CD4-positive, alpha-beta T cell treated with Interleukin-6 for 4 hours (primary cell): ENCODE measurements at regions not wholly inside any gene's neighbourhood (a gene's known extent, or its start where the extent isn't known, plus 50 kb on each side); places are given as distances from the start of the nearest gene placed in this dataset.

Experiments
- DNase-seq: peaks from one replicate; pipeline ENCODE4 v3.0.0-alpha.2; 2020; ENCODE audit warnings: mixed read lengths

DNA sequence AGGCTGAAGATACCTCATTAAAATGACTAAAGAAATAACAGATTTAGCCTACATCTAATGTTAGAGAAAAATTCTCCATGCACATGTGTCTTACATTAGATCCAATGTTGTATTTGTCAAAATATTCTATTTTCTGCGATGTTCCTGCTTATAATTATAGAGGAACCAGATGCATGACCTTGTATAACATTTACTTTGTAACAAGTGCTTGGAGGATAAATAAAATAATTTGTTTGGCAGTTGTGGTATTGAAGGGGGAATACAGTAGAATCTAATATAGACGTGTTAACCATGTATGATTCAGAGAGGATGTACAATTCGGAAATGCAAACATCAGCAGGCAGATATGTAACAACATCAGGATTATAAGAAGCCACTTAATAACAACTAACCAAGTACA is 922.2 kb downstream of the TUSC7 start:
- no peak for DNase-seq

DNA sequence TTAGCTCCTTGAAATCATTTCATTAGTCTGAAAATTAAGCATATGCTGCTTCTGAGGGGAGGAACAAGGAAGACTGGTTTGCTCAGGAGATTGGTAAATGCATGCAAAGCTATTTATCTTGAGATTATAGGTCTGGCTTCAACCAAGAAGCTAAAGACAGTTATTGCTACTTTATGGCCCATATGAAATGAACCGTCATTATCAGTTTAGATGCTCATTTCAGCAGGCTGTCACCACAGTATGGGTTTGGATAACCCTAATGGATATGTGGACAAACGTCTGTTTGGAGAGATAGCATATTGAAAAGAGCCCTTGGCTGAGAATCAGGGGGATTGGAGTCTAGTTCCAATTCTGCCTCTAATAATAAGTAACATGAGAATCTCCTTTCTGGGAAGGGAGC is 922.6 kb downstream of the TUSC7 start:
- no peak for DNase-seq

DNA sequence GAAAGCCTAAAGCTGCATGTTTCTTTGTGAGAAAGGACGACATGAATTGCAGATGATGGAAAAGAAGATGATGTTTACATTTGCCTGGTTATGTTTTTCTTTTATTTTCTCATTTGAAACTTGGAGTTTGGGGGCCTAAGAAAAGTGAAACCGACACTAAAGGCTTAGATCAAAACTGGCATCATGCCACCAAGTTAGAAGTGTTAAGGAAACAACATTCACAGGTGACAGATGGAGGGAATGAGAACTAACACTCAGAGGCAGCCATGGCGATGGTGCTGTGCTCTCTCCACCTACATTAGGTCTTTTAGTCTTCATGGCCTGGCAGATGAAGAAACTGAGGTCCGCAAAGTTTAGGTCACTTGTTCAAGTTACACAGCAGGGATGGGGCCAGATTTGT is 923.6 kb downstream of the TUSC7 start:
- DNase-seq = no peak

DNA sequence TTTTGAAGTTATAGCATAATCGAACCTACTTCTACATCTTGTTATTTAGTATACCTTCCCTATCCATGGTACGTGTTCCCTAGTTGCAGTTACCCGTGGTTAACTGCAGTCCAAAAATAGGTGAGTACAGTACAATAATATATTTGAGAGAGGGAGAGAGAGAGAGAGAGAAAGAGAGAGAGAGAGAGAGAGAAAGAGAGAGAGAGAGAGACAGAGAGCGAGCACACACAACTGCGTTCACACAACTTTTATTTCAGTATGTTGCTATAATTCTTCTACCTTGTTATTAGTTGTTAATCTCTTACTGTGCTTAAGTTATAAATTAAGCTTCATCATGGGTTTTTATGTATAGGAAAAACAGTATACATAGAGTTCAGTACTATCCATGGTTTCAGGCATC is 928.1 kb downstream of the TUSC7 start:
- DNase-seq = no peak

DNA sequence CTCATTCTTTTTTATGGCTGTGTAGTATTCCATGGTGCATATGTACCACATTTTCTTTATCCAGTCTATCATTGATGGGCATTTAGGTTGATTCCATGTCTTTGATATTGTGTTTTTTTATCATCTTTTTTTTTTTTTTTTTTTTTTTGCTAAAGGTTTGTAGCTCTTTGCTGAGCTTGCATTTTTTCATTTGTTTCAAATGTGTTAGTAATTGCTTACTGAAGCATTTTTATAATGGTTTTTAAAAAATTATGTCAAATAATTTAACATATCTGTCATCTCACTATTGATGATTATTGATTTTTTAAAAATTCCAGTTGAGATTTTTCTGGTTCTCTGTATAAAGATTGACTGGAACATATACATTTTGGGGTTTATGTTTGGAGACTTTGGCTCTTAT is 934.6 kb downstream of the TUSC7 start:
- no peak for DNase-seq

DNA sequence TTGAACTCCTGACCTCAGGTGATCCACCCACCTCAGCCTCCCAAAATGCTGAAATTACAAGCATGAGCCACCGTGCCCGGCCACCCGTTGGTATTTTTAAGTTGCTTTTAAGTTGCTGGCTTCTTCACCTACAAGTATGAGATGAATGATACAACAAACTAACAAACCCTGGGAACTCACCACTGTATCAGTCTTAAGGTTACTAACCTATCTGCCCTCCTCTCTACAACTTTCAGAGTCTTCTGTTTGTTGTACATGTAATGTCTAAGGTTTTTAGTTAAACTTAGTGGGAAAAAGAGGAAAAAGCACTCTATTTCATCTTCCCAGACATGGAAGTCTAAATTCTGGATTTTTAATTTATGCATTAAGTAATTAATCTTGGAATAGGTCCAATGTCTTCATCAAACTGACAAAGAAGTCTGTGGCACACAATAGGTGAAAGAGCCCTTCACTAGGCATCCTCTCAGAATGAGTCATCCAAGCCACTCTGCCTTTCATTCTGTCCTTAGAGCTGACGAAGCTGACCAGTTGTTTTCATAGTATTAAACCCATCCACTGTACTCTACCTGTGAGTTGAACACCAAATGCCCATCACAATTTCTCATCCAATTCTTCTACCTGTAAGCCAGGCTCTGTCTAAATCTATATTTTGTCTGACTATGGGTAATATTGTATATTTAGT is 936.1 kb downstream of the TUSC7 start:
- DNase-seq = no peak

DNA sequence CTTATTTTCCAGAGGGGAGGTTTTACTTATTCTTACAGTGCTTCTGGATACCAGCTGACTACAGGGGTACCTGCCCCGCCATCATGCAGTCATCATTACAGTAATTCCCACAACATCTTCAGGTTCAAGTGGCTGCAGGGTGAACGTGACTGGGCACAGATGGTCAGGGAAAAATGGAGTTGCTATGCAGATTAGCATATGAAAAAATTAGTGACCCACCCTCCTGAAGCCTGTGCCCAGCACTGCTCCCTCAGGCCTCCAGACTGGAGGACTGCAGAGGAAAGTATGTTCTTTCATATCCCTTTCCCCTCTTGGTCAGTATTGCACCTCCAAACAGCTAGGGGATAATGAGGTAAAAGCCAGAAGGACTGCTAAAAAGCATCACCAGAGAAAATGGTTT is 937.9 kb downstream of the TUSC7 start:
- no peak for DNase-seq

DNA sequence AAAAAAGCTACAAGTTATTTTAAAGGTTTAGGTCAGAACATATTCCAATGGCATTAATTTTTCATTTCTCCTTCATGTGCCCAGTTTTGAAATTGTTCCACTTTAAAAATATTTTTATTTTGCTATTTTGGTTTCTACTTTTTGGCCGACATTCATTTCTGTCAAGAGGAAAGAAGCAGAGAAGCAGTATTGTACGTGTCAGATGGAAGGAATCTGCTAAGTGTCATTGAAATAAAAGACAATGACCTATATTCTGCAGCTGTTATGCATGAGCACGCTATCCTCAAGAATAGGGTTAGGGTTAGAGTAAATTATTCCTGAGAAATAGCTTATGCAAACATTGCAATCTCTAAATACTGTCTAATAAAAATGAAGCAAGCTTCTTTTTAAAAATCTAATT is 941.7 kb downstream of the TUSC7 start:
- DNase-seq = no peak

DNA sequence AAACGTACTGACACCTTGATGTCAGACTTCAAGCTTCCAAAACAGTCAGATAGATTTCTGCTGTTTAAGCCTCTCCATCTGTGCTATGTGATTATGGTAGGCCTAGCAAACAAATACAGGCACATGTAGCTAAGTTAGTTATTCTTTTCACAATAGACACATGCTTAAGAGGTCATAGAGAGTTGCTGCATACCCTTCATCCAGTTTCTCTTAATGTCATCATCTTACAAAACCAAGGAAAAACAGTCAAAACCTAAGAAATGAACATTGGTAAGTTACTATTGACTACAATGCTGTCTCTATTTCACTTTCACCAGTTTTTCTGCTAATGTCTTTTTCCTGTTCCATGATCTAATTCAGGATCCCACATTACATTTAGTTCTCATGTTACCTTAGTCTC is 946.8 kb downstream of the TUSC7 start:
- no peak for DNase-seq

DNA sequence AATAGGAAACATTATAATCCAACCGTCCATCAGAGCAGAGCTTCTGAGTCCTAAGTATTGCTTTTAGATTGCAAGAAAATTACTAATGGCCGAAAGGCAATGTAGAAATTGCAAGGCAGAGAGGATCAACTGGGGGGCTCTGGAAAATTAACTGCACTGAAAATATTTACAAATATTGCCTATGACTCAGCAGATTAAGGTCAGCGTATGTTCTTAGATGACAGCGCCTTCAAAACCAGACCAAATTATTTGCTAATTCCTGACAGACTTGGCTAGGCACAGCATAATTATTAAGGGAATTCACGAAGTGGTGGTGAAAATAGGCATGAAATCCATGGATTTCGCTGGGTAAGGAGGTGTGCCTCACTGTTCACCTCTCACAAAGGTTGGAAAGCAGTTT is 947.7 kb downstream of the TUSC7 start:
- no peak for DNase-seq

DNA sequence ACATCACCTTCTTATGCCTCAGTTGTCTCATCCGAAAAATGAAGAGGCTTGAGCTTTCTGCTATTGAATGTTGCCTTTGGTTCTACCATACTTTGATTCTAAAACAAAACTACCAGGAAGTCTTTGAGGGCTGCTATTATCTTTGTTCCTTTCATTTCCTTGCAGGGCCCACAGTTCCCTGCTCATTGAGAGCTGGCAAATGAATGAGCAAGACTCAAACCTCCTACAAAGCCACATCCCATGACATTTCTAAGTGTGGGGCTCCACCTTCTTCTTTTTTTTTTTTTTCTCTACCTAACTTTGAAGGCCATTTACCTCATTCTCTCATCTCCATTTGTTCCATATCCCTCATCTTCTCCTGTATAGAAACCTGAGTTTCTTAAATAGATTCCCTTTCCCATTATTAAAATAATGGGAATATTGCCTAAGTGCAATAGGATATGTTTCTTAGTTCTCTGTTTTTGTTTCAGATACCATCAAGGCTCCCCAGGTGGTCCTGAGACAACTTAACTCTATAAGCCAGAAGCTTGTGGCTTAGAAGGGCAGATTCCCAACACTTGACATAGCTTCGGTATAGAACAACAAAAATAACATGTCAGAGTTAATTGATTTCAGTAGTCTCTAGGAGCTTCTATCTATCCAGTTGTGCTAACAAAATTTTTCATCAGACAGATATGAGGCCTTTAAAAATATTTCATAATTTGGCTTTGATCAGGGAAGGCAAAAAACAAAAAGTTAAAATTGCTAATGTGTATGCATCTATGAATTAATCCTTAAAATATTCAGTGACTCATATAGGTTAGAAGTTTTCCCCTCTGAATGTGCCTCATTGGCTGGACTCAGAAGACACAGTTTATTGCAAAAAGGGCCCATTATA is 951.6 kb downstream of the TUSC7 start:
- DNase-seq = no peak

DNA sequence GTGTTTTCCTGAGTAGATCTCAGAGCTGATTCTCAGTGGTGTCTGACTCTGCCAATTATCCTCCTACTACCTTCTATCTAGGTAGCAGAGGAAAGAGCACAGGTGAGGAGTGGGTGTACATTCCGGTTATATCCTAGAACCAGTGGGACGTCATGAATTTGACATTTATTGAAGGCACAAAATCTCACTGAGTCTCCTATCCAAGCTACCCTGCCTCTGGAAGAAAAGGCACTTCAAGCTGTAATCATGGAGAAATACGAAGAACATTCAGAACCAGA is 952.2 kb downstream of the TUSC7 start:
- no peak for DNase-seq

DNA sequence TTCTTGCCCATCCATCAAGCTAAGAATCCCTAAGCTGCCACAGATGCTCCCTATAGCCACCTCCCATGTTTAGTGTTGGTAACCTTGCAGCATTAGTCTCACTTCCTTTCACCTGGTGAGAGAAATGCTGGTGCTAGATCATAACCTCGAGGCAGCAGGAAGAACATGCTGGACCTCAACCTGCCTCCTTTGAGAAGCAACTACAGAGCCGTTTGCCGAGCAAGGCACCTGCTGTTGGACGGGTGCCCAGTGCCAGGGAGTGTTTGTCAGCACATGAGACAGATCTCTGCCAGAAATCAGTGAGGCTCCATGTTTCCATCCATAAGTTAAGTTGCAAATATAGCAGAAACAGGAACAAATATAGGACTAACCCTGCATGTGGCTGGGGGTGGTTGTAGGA is 955.7 kb downstream of the TUSC7 start:
- no peak for DNase-seq

DNA sequence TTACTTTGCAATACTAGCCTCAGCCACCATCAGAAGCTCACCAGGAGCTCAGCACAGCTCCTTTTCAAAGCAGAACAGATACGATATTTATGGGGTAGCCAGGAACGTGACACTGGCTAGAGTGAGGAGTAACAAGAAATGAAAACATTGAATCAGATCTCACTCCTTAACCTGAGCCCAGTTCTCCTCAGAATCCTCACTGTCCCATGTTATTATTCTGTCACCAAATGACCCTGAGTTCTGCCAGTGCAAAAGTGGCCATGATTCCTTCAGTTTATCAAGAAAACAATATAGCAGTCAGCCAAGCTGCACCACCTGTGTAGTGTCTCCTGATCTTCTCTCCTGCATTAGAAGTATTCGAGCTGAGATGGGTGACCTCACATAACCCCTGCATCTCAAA is 956.7 kb downstream of the TUSC7 start:
- DNase-seq = no peak

DNA sequence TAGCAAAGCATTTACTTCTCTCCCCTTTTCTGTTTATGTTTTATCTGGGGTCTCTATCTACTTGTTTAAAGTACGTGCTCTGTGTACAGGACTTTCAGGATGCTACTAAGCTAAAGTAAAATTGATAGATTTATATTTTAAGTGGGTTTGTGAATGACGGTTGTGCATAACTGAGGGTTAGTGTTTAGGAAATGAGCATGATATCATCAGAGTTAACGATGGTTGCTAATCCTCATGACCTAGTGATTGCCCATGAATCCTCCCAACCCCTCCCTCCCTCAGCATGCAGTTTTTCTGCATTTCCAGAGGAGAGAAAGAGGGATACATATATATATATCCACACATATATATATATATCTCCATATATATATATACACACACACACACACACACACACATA is 957.2 kb downstream of the TUSC7 start:
- no peak for DNase-seq

DNA sequence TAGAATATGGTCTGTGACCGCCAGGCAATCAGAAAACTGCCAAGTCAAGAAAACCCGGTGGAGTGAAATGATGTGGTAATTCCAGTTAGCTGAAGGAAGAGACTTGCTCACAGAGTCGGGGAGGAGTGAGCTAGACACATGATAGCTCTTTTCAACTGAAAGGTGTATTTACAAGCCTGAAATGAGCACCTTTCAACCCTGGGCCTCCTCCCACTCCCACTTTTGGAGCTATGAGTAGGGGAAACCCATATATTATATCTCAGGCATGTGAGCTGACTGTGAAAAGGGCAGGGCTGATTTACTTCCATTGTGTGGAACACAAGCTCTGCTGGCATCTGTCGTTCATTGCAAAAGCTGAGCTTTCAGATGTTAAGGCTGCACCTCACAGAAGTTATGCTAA is 960.2 kb downstream of the TUSC7 start:
- DNase-seq = no peak

DNA sequence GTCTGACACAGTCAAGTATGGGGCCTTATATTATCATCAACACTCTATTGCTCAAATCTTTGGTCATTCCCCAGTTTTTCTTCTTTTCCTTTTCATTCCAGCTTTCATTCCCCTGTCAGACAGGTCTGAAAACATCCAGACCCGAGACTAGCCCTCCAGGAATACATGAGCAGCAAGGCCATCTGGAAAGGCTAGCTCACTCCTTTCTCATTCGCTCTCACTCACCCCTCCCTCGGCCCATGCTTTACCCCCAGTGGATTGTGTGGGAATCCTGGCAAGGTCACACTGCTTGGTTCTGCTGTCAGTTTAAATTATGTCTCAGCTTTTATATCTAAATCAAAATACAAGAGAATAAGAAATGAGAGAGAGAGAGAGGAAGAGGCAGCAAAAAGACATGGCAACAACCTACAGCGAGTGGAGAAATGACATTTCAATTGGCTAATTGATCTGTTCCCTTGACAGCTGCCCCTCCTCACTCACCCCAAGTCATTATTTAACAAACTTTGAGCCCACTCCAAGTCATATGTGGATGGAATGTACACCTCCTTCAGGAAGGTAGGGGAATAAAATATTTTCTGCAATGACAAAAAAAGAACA is 962.2 kb downstream of the TUSC7 start:
- no peak for DNase-seq

DNA sequence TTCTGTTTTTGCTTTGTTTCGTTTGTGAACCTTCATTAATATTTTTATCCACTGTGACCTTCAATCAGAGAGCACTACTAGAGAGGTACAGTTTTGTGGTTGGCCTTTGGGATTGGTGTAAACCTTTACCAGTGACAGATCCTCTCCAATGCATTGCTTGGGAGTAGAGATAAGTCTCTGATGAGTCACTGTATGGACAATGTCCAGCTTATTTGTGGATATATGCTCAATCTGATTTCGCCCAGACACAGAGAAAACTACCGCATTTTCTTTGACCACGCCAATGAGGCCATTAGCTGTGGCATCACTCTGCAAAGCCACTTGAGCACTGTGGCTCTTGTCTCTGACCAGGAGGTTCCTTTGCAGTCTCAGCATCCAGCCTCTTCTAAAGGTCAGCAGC is 964.7 kb downstream of the TUSC7 start:
- DNase-seq = no peak

DNA sequence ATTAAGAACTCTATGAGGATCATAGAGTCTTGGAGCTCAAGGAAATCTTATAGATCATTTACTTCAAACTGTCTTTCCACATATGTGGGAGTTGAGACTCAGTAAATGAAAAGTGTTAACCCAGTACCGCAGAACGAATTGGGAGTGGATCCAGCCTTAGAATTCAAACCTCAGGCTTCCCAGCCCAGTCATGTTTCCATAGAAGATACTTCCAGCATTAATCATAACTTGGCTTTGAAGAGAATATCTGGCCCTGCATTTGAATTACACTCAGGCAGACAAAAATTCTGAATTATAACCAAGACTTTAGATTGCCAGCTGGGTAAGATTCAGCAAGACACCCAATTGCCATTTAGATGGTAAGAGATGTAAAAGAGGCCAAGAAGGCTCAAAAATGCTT is 972.0 kb downstream of the TUSC7 start:
- no peak for DNase-seq

DNA sequence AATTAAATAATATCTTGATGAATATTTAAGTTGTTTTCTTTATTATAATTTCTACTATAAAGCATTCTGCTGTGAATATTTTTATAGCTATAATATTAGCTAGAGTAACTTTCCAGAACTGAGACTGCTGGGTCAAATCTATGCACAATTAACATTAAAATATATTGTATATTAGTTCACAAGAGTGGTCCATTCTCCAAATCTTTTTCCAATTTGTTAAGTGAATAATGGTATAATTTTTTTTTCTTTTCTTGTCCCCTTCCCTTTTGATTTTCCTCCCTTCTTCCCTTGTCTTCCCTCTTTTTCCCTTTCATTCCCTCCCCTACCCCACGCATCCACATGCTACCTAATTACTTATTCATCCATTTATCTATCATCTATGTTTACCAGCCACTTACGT is 977.5 kb downstream of the TUSC7 start:
- no peak for DNase-seq

DNA sequence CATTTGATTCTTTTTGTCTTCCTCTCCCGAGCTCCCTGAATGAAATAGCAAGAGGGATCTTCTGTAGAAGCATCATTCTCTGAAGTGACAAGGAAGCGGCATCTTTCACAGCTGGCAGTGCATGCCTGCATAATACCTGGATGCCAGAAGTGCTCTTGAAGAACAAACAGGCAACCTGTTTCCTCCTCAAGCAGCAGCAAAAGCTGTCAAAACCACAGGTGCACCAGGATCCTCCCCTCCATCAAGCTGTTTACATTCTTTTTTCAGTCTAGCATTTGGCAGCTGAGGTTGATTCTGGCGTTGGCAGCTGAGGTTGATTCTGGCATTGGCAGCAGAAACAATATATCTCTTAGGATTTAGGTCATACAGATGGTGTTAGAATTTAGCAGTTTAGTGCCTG is 979.0 kb downstream of the TUSC7 start:
- no peak for DNase-seq

DNA sequence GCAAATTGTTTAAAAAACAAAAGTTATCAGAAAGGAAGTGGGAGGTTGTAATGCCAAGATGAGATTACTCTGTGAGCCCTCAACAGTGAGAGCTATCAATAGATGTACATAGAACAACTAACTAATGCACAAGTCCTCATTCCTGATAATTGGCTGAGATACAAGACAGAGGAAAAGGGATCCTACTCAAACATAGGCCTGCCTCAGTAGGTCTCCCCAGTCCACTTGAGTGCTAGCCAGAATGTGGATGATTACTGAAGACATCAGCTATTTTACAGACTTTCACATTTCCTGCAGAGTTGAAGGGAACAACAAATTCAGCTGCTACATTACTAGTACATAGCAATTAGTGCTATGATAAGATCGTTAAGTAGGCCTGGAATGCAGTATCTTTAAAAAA is 981.9 kb downstream of the TUSC7 start:
- no peak for DNase-seq

DNA sequence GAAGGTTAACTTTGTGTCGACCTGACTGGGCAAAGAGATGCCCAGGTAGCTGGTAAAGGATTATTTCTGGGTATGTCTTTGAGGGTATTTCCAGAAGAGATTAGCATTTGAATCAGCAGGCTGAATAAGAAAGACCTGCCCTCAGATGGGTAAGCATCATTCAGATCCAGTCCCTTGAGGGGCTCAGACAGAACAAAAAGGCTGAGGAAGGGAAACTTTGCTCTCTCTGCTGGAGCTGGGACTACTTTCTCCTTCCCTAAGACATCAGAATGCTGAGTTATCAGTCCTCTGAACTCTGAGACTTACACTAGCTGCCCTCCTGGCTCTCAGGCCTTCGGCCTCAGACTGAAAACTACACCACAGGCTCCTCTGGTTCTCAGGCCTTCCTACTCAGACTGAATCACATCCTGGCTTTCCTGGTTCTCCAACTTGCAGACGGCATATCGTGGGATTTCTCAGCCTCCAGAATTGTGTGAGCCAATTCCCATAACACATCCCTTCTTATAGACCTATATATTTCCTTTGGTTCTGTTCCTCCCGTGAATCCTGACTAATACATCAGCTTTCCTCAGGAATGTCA is 982.9 kb downstream of the TUSC7 start:
- DNase-seq = no peak

DNA sequence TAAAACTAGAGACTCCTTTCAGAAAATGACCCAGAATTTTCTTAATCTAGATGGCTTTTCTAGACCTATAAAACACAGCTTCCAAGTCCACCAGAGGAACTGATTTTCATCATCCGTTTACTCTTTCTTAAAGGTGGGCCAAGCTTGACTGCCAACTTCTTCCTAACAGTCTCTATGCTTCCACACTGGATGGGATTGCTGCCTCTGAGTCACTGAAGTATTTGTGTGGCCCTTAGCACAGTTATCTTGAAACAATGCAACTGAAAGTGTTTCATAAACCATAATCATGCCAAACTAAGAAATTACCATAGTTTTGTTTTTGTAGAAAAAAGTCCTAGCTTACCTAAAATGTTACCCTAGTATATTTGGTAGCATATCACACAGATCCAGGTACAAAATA is 985.7 kb downstream of the TUSC7 start:
- no peak for DNase-seq
